Endothelial cell (in vitro differentiated cells): ENCODE measurements at regions not wholly inside any gene's neighbourhood (a gene's known extent, or its start where the extent isn't known, plus 50 kb on each side); places are given as distances from the start of the nearest gene placed in this dataset.
A peak's percentile ranks its signal among the peaks of the same experiment; 100 is the strongest.
"Not testable (repeated sequence)": the region's sequence is repeated elsewhere in the genome, so short reads cannot be mapped to it uniquely, and the experiment has no call there.

Experiments
- DNase-seq: peaks from one replicate; pipeline ENCODE4 v3.0.0; 2021; ENCODE audit warnings: low spot score
- H3K27ac Mint-ChIP-seq: one replicate; pipeline ENCODE4 v1.8.0; 2021; ENCODE audit warnings: mixed read lengths, inconsistent platforms; ENCODE audit not compliant: unreplicated experiment
- H3K27me3 Mint-ChIP-seq: one replicate; pipeline ENCODE4 v1.8.0; 2021; ENCODE audit warnings: mild to moderate bottlenecking, moderate library complexity, mixed read lengths, inconsistent platforms; ENCODE audit not compliant: unreplicated experiment
- H3K36me3 Mint-ChIP-seq: one replicate; pipeline ENCODE4 v1.8.0; 2021; ENCODE audit warnings: mild to moderate bottlenecking, low read depth, mixed read lengths, inconsistent platforms; ENCODE audit not compliant: unreplicated experiment
- H3K4me1 Mint-ChIP-seq: one replicate; pipeline ENCODE4 v1.8.0; 2021; ENCODE audit warnings: mild to moderate bottlenecking, mixed read lengths, inconsistent platforms; ENCODE audit not compliant: unreplicated experiment
- H3K4me3 Mint-ChIP-seq: one replicate; pipeline ENCODE4 v1.8.0; 2021; ENCODE audit warnings: mild to moderate bottlenecking, mixed read lengths, inconsistent platforms; ENCODE audit not compliant: unreplicated experiment
- H3K9me3 Mint-ChIP-seq: one replicate; pipeline ENCODE4 v1.8.0; 2021; ENCODE audit warnings: mixed read lengths, inconsistent platforms; ENCODE audit not compliant: unreplicated experiment
- TF ChIP-seq, protein P1 (sequence below): fragments of 200-600 bp; sonication (generic); IDR thresholded peaks from one replicate; pipeline ENCODE4 v1.5.0; 2021; ENCODE audit warnings: antibody characterized with exemption; ENCODE audit not compliant: unreplicated experiment

DNA sequence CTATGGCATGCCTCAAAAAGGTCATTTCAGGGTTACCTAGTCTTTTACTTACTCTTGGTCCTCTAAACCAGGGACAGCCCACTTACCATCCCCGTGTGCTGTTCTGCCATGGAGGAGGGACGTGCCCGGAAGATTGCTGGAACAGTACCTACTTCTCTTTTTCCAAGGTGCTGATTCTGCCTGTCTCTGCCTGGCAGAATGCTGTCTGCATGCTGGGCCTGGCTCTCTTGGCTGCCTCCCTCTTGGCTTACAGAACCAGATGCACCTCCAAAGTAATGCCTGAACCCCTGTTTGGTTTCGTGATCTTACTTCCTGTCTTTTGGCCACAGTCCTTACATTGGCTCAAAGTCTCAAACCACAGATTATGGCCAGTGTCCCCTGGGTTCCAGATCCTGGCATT lies 120.7 kb upstream of the NT5E start:
- TF ChIP-seq, protein P1, sequence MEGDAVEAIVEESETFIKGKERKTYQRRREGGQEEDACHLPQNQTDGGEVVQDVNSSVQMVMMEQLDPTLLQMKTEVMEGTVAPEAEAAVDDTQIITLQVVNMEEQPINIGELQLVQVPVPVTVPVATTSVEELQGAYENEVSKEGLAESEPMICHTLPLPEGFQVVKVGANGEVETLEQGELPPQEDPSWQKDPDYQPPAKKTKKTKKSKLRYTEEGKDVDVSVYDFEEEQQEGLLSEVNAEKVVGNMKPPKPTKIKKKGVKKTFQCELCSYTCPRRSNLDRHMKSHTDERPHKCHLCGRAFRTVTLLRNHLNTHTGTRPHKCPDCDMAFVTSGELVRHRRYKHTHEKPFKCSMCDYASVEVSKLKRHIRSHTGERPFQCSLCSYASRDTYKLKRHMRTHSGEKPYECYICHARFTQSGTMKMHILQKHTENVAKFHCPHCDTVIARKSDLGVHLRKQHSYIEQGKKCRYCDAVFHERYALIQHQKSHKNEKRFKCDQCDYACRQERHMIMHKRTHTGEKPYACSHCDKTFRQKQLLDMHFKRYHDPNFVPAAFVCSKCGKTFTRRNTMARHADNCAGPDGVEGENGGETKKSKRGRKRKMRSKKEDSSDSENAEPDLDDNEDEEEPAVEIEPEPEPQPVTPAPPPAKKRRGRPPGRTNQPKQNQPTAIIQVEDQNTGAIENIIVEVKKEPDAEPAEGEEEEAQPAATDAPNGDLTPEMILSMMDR, result no peak
- H3K4me1 Mint-ChIP-seq, result no peaks in the 10 kb centered on the region
- H3K27me3 Mint-ChIP-seq, result peaks cover 5% of the 10 kb centered on the region
- no peak for DNase-seq
- no peaks in the 10 kb centered on the region for H3K9me3 Mint-ChIP-seq
- H3K36me3 Mint-ChIP-seq, result no peaks in the 10 kb centered on the region
- H3K27ac Mint-ChIP-seq, result no peak overlapping the region
- no peak overlapping the region for H3K4me3 Mint-ChIP-seq

DNA sequence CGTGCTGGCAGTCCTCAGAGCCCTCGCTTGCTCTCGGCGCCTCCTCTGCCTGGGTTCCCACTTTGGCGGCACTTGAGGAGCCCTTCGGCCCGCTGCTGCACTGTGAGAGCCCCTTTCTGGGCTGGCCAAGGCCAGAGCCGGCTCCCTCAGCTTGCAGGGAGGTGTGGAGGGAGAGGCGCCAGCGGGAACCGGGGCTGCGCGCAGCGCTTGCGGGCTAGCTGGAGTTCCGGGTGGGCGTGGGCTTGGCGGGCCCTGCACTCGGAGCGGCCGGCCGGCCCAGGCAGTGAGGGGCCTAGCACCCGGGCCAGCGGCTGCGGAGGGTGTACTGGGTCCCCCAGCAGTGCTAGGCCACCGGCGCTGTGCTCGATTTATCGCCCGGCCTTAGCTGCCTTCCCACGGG lies 124.1 kb upstream of the NT5E start:
- not testable (repeated sequence) for H3K4me3 Mint-ChIP-seq, H3K36me3 Mint-ChIP-seq, H3K27me3 Mint-ChIP-seq, H3K9me3 Mint-ChIP-seq, H3K4me1 Mint-ChIP-seq, H3K27ac Mint-ChIP-seq, DNase-seq

DNA sequence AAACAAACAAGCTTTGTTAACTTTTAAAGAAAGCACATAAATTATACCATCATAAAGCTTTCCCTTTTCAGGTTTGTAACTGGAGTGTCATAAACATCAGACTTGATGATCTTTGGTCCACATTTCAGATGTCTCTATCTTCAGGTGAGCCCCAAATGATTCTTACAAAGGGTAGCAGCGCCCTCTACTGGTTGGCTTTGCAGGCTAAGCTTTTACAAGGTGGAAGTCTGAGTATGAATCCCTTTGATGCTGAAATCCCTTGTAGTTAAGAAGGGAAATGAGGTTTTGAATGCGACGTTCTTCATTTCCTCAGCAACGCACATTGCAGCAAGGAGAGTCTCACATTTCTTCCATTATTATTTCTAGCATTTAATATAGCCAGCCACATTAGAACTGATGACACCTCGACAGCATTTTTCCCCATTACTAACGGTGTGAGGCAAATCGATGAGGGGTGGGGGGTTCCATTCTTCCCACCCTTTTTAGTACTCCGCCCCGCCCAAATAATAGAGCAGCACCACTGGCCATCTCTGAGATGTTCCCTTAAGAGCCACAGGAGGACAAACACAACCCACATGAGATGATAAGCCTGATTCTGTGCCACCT lies 126.3 kb upstream of the NT5E start:
- peaks cover 2% of the 10 kb centered on the region for H3K4me1 Mint-ChIP-seq
- peak; percentile 85 for DNase-seq
- peaks cover 5% of the 10 kb centered on the region for H3K27me3 Mint-ChIP-seq
- no peak overlapping the region for H3K27ac Mint-ChIP-seq
- peaks cover 5% of the 10 kb centered on the region for H3K36me3 Mint-ChIP-seq
- TF ChIP-seq, protein P1, result peak; percentile 83
- no peak overlapping the region for H3K4me3 Mint-ChIP-seq
- H3K9me3 Mint-ChIP-seq, result peaks cover 4% of the 10 kb centered on the region

DNA sequence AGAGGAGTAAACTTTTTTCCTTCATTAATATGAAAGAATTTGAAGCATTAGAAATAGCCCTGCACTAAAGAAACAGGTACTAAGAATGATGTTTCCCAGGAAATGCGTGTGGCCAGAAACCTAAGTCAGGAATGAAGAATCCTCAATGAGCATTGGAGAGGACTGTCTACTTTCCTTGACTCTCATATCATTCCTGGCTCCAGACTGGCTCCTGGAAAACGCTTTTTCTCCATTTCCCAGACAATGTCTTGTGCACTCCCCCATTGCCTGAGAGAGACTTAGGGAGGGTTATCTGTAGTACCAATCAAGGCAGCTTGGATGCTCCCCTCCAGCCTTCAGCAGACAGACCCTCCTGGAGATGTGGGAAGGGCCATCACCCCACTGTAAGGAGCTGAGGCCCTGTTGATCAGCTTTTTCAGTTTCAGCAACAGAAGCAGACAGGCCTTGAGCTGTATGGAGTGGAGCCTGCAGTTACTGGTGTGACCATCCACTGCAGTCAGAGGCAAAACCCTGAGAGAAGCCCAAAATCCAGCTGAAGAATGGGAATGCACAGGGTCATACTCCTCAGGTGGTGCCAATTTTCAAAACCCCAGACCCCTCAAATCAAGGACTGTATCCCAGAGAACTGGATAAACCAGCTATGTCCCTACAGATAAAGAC lies 127.3 kb upstream of the NT5E start:
- peaks cover 4% of the 10 kb centered on the region for H3K9me3 Mint-ChIP-seq
- H3K27ac Mint-ChIP-seq, result no peak overlapping the region
- peaks cover 7% of the 10 kb centered on the region for H3K36me3 Mint-ChIP-seq
- H3K4me1 Mint-ChIP-seq, result peaks cover 2% of the 10 kb centered on the region
- H3K27me3 Mint-ChIP-seq, result peaks cover 3% of the 10 kb centered on the region
- H3K4me3 Mint-ChIP-seq, result no peak overlapping the region
- TF ChIP-seq, protein P1, result no peak
- DNase-seq, result no peak

DNA sequence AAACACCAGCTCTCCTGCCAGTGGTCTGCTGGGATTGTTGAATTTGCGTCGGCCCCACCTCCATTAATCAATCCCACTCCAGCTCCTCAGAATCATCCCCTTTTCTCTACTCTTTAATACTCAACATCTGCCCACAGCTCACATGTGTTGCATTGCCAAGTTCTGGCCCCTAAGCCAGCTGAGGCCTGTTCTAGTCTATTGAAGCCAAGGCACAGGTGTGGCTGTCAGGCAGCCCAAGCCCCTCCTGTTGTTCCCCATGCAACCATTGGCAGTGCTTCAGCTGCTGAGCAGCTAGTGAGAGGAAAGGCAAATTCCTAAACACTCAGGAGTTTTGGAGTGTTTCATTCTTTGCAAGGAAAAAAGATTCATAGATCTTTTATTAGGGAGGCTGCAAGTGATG lies 128.0 kb upstream of the NT5E start:
- no peak overlapping the region for H3K27ac Mint-ChIP-seq
- peaks cover 1% of the 10 kb centered on the region for H3K27me3 Mint-ChIP-seq
- peaks cover 7% of the 10 kb centered on the region for H3K36me3 Mint-ChIP-seq
- DNase-seq, result no peak
- no peak overlapping the region for H3K4me3 Mint-ChIP-seq
- TF ChIP-seq, protein P1, result no peak
- H3K4me1 Mint-ChIP-seq, result peaks cover 2% of the 10 kb centered on the region
- peaks cover 4% of the 10 kb centered on the region for H3K9me3 Mint-ChIP-seq
